ENCODE measurements at regions not wholly inside any gene's neighbourhood (a gene's known extent, or its start where the extent isn't known, plus 50 kb on each side); places are given as distances from the start of the nearest gene placed in this dataset.

- no peak for DNase-seq (ENCODE audit: low spot score)
Measured at GRCh38 chr14:101357038-101357437, 204.3 kb upstream of the DIO3 start.

GRCh38 chr14:101357559-101358319, 203.6 kb upstream of the DIO3 start:
- DNase-seq (ENCODE audit: low spot score) = no peak

GRCh38 chr14:101358320-101359125, 202.8 kb upstream of the DIO3 start:
- no peak for DNase-seq (ENCODE audit: low spot score)

- peak; percentile 26 for DNase-seq (ENCODE audit: low spot score)
Measured at GRCh38 chr14:101359221-101360053, 201.9 kb upstream of the DIO3 start.

GRCh38 chr14:101360054-101360911, 201.0 kb upstream of the DIO3 start:
- DNase-seq (ENCODE audit: low spot score) = no peak

- no peak for DNase-seq (ENCODE audit: low spot score)
Measured at GRCh38 chr14:101361044-101361443, 200.3 kb upstream of the DIO3 start.

- no peak for DNase-seq (ENCODE audit: low spot score)
Measured at GRCh38 chr14:101361451-101362433, 199.6 kb upstream of the DIO3 start.

- no peak for DNase-seq (ENCODE audit: low spot score)
Measured at GRCh38 chr14:101362529-101363260, 198.6 kb upstream of the DIO3 start.

- no peak for DNase-seq (ENCODE audit: low spot score)
Measured at GRCh38 chr14:101363261-101363555, 198.1 kb upstream of the DIO3 start.

GRCh38 chr14:101363880-101364391, 197.4 kb upstream of the DIO3 start:
- DNase-seq (ENCODE audit: low spot score) = no peak

- DNase-seq (ENCODE audit: low spot score) = no peak
Measured at GRCh38 chr14:101364503-101365328, 196.6 kb upstream of the DIO3 start.

- no peak for DNase-seq (ENCODE audit: low spot score)
Measured at GRCh38 chr14:101365329-101366158, 195.8 kb upstream of the DIO3 start.

- no peak for DNase-seq (ENCODE audit: low spot score)
Measured at GRCh38 chr14:101367421-101368261, 193.7 kb upstream of the DIO3 start.

GRCh38 chr14:101368629-101369028, 192.7 kb upstream of the DIO3 start:
- no peak for DNase-seq (ENCODE audit: low spot score)

- DNase-seq (ENCODE audit: low spot score) = no peak
Measured at GRCh38 chr14:101369194-101369915, 191.9 kb upstream of the DIO3 start.

Data from LoVo (cell line).